Inferior parietal cortex (tissue), 1 donor: ENCODE measurements at regions not wholly inside any gene's neighbourhood (a gene's known extent, or its start where the extent isn't known, plus 50 kb on each side); places are given as distances from the start of the nearest gene placed in this dataset.

Experiments
- DNase-seq: peaks from one replicate; pipeline ENCODE4 v3.0.0-alpha.2; 2016; ENCODE audit errors: extremely low spot score

DNA sequence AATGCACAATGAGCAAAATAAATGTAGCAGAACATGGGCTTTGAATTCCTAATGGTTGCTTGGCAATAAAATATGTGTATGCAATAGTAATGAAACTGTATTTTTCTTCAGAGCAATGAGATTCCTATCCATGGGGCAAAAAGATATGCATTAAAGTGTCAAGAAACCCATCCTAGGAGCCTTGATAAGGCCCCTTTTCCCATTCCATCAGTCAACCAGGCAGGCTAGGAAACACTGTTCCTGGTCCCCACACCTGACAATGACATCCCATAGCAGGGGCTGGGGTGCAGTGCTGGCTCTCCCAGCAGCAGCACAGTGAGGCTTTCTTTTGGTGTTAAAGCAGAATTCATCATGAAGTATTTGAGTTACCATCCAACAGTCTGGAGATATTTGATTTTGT, 113.3 kb upstream of the AGTR1 start:
- DNase-seq, result no peak

DNA sequence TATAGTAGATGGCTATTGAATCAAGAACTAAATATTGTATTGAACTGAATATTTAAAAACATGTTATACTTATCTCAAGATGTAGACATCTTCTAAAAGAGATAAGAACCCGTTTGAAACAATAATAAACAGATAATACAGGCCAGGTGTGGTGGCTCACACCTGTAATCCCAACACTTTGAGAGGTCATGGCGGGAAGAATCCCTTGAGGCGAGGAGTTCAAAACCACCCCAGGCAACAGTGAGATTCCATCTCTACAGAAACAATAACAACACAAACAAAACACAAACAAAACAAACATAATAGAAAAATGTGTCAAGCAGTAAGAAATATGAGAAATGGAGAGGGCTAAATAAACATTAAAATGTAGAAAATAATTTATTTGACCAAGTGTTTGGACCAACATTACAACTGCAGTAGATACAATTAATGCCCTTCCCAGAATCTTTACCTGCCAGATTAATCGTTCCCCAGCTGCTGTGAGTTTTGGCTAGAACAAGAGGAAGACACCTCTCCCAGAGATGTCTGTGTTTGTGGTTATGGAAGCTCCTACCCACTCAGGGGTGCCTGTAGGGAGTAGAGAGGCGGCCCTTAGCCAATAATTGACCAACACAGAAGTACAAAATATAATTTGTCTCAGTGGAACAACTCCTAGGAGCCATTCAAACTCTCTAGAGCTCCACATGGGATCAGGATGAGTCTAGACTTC, 111.9 kb upstream of the AGTR1 start:
- no peak for DNase-seq

DNA sequence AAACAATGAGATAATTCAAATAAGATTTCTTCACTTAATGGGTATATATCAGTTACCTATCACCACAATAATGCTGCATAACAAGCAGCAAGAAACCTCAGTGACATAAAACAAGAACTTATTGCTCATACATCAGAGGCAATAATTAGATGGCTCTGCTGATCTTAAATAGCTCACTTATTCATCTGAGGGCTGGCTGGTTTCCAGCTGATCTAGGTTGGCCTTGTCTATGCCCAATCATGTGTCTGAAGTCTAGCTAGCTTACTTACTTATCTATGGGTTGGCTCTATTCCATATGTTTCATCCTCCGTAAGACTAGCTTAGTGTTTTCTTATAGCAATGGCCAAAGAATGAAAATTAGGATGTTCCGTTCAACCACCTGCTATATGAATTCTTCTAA, 109.4 kb upstream of the AGTR1 start:
- no peak for DNase-seq

GRCh38 chr3:148591525-148591924, 106.2 kb upstream of the AGTR1 start:
- DNase-seq, result no peak

DNA sequence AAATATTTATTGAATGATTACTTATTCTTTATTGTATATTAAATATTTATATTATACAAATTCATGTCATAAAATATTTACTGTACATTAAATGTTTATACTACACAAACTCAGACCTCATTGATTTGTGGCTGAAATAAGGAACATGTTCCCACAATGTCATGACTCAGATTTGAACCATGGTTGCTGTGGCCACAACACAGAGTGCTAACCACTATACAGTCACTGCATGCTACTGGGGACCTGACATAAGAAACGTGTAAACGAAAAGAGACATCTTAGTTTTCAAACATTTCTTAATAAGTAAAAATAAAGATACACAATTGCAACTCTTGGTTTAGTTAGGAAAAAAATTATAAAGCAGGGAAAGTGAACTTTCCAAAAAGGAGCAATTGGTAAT, 99.1 kb upstream of the AGTR1 start:
- no peak for DNase-seq

- DNase-seq, result no peak
Observed at GRCh38 chr3:148599481-148599880, 98.2 kb upstream of the AGTR1 start.

GRCh38 chr3:148600440-148600839, 97.3 kb upstream of the AGTR1 start:
- DNase-seq, result no peak

GRCh38 chr3:148600902-148601765, 96.6 kb upstream of the AGTR1 start:
- no peak for DNase-seq

DNA sequence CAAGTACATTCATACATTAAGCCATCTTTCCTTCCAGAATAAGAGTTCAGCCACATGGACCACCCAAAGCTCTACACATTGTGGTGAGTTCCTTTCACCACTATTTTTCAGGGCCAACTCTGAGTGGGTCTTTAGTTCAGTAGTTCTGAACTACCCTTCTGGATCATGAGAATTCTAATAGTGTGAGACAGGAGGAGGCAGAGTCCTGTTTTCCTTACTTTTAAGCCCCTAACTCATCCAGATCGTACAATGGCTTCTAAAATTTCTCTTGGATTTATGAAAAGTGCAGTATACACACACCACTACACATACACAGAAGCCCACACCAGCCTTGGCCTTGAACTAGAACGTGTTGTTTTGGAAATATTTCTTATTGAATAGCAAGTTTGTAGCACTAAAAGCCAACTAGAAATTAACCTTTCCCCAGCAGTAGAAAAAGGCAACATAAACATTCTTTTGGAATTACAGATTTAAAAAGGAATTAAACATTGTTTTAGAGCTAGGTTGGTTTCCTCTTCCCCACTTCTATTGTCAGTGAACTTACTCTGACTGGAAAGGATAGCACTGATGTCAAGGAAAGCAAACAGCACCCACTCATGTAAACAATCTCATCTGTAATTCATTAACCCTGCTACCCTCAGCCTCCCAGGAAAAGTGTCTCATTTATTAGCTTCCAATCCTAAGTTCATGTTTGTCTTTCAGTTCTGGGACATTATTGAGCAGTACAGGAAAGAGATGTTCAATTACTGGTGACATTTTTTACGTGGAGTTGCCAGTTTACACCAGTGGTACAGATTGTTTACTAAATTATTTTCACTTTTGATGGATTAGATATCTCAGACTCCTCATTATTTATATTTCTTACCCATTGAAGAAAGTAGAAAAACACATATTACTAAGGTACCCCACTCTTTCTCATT, 95.7 kb upstream of the AGTR1 start:
- no peak for DNase-seq

DNA sequence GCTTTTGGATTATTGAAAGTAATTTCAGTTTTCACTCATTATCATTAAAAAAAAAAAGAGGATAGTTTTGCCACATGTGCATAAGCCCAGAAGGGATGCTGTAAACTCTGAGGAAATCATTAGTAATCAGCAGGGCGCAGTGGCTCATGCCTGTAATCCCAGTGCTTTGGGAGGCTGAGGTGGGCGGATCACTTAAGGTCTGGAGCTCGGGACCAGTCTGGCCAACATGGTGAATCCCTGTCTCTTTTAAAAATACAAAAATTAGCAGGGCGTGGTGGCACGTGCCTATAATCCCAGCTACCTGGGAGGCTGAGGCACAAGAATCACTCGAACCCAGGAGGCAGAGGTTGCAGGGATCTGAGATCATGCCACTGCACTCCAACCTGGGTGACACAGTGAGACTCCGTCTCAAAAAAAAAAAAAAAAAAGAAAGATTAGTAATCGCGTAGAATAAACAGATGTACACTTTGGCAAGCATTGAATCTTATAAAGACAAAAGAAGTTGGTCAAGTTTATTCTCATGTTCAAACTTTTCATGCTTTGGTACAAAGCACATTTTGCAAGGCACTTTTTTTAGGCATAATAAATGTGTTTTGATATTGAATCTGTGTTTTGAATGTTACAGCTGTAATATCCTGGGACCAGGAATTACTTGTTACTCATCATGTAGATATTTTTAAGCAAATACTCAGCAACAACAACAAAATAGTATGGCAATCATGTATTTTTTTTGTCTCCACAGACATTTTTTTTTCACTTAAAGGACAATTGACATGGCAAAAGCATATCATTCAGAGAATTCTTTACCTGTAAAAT, 93.2 kb upstream of the AGTR1 start:
- DNase-seq, result no peak

- no peak for DNase-seq
Observed at GRCh38 chr3:148605521-148605920, 92.2 kb upstream of the AGTR1 start.

DNA sequence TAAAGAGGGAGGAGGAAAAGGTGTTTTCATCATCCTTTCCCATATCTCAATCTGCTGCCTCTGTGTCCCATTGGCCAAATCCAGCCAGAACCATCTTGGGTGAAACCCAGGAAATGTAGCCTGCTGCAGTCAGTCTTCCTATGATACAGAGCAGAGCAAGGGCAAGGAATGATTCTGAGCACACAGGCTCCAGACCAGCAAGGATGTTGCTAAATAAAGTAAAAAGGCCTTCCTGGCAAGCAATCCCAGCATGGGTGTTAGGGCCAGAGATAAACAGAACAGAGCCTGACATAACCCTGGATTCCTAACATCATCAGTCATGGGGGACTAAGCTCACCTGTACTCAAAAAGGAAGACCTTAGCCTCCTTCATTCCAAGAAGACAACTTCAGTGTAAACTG, 90.7 kb upstream of the AGTR1 start:
- no peak for DNase-seq

- no peak for DNase-seq
Observed at GRCh38 chr3:148607491-148607890, 90.2 kb upstream of the AGTR1 start.

DNA sequence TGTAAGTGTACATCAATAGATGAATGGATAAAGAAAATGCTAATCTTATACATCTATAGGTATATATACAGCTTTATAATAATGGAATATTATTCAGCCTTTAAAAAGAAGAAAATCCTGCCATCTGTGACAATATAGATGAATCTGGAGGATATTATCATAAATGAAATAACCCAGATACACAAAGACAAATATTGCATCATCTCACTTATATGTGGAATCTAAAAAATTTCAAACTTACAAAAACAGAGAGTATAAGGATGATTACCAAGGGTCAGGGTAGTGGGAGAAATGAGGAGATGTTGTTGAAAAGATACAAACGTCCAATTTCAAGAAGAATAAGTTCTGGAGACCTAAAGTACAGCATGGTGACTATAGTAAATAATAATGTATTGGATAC, 85.4 kb upstream of the AGTR1 start:
- no peak for DNase-seq

DNA sequence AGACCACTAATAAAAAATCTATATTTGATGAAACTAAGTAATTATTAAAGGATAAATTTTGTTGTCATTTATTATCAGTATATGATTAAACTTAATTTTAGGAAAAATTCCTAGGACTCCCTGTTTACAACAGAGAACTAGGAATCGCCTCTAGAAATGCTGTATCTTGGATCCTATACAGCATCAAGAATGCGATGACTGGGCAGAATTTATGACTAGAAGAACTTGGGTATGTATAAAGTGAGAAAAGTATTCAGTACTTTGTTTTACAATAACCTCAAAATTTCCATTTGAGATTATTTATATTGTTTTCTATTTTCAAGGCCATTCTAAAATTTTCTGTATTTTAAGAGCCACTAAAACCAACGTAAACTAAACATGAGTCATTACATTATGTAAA, 82.3 kb upstream of the AGTR1 start:
- no peak for DNase-seq

DNA sequence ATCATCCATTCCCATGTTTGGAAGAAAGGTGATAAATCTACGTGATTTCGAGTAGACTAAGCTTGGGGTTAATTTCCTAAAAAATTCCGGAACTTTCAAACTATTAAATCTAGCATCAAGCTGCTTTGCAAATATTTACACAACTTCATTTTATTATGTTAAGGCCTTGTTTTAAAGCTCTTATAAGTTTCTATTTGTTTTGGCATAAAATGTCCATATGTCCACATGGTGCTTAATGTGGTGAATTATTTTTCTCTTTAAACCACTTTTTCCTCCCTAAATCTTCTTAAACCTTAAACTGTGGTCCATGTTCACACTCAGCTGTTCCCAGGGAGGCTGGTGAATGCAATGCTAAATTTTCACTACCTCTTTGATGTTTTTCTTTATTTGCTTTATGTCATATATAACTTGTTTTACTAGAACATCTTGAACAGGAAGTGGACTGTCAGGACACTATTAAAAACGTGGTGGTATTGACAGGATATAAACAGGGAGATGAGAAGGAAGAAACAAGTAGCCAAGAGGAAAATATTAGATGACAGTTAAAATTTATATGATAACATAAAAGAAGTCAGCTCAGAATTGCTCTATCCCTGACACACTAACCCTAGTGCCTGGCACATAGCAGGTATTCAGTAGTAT, 72.5 kb upstream of the AGTR1 start:
- DNase-seq, result no peak

DNA sequence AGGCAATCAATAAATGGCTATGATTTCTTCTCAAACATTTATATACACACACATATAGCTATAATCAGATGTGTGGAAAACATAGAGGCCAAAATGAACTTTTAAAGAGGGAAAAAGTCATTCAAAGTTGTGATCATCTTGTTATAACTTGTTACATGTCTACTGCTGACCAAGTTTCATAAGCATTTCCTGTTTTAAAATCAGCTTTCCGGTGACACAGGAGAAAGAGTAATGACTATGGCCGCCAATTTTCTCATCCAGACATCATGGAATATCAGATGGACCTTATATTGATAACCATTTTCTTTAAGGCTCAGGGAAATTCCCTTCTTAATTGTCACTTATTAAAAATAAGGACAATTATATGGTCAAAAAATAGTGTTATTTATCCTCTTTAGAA, 71.7 kb upstream of the AGTR1 start:
- DNase-seq, result no peak

- DNase-seq, result no peak
Observed at GRCh38 chr3:148629006-148629405, 68.7 kb upstream of the AGTR1 start.

DNA sequence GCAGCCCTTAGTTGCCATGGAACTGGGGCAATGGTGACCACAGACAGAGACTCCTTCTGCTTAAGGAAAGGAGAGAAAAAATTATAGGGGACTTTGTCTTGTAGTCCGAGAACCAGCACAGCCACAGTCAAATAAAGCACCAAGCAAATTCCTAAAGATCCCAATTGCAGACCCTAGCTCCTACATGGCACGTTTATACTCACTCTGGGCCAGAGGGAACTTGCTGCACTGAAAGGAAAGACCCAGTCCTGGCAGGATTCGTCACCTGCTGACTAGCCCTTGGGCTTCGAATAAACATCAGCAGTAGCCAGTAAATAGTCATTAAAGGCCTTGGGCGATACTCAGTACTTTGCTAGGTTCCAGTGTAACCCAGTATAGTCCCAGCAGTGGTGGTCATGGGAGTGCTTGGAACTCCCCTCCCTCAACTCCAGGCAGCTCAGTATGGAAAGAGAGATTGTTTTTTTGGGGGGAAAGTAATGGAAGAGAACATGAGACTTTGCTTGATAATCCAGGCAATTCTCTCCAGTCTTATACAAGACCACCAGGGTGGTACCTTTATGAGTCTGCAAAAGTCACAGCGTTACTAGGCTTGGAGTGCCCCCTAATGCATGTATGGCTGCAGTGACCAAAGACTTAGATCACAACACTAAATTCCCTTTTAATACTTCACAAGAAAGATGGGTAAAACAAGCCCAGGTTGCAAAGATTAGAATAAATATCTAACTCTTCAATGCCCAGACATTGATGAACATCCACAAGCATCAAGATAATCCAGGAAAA, 66.4 kb upstream of the AGTR1 start:
- no peak for DNase-seq

- DNase-seq, result no peak
Observed at GRCh38 chr3:148641722-148642121, 56.0 kb upstream of the AGTR1 start.
